ENCODE measurements at regions not wholly inside any gene's neighbourhood (a gene's known extent, or its start where the extent isn't known, plus 50 kb on each side); places are given as distances from the start of the nearest gene placed in this dataset.

DNA sequence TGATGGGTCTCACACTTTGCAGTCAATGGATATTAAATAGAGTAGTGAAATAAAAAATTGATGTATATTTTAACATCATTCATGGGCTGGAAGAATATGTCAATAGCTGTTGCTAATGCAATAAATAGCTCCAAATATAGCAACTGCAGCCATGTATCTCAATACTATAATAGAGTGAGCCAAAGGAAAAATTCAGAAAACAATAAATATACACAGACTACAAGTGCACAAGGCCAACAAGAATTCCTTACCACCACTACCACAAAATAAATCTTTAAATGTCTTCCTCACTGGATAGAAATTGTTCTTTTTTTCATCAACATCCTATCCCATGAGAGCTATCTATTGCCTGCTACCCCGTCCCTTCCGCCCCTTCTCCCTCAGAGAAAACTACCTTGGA, 113.1 kb upstream of the TRIM24 start:
- peaks cover 0 to 2% (median 0%) of the 10 kb centered on the region in 3 donors for H3K27me3 Mint-ChIP-seq (ENCODE audit: low read depth in 3 of 3)
- intact Hi-C loops (cut with micrococcal nuclease): no loop called here
- no peak overlapping the region for H3K9ac ChIP-seq (ENCODE audit: insufficient read depth, low read length, poor library complexity, severe bottlenecking)
- no peaks in the 10 kb centered on the region for H4K20me1 ChIP-seq (ENCODE audit: insufficient read depth, low read length)
- peaks cover 29 to 77% (median 57%) of the 10 kb centered on the region in 7 donors for H3K9me3 Mint-ChIP-seq
- DNase-seq: no peak
- H3K4me1 ChIP-seq (ENCODE audit: control insufficient read depth in 1 of 2, insufficient read depth in 2 of 2, low read length in 2 of 2): no peaks in the 10 kb centered on the region
- no peaks in the 10 kb centered on the region for H3K27me3 ChIP-seq (ENCODE audit: control insufficient read depth in 2 of 2, insufficient read depth in 2 of 2, low read length in 2 of 2)
- no peaks in the 10 kb centered on the region for H3K79me2 ChIP-seq (ENCODE audit: insufficient read depth, low read length)
- H3K36me3 ChIP-seq (replicated peaks in 1 of 2; ENCODE audit: control insufficient read depth in 1 of 2, insufficient read depth in 2 of 2, low read length in 2 of 2): no peaks in the 10 kb centered on the region
- WGBS (ENCODE audit: insufficient coverage): no CpG with 5 or more reads among the region's 2 CpGs
- no peak overlapping the region for H3K27ac ChIP-seq (ENCODE audit: low read depth in 1 of 2, low read length in 2 of 2)
- H3K4me3 ChIP-seq (replicated peaks in 1 of 3; ENCODE audit: low read depth in 2 of 3, low read length in 3 of 3): no peak overlapping the region
- H3K4me1 Mint-ChIP-seq: no peaks in the 10 kb centered on the region
- H3K27ac Mint-ChIP-seq: no peak overlapping the region
- no peak overlapping the region for H2AFZ ChIP-seq (ENCODE audit: insufficient read depth, low read depth, low read length, poor library complexity, severe bottlenecking)
- H3K36me3 Mint-ChIP-seq: no peaks in the 10 kb centered on the region
- no peak overlapping the region for H3K4me2 ChIP-seq (replicated peaks; ENCODE audit: extremely low read depth, low read length, poor library complexity, severe bottlenecking)
- no peak overlapping the region for H3K4me3 Mint-ChIP-seq
- peaks cover 45 to 53% of the 10 kb centered on the region in 2 donors for H3K9me3 ChIP-seq (replicated peaks in 1 of 2; ENCODE audit: control insufficient read depth in 1 of 2, insufficient read depth in 1 of 2, low read length in 2 of 2)
- TF ChIP-seq, protein P1, sequence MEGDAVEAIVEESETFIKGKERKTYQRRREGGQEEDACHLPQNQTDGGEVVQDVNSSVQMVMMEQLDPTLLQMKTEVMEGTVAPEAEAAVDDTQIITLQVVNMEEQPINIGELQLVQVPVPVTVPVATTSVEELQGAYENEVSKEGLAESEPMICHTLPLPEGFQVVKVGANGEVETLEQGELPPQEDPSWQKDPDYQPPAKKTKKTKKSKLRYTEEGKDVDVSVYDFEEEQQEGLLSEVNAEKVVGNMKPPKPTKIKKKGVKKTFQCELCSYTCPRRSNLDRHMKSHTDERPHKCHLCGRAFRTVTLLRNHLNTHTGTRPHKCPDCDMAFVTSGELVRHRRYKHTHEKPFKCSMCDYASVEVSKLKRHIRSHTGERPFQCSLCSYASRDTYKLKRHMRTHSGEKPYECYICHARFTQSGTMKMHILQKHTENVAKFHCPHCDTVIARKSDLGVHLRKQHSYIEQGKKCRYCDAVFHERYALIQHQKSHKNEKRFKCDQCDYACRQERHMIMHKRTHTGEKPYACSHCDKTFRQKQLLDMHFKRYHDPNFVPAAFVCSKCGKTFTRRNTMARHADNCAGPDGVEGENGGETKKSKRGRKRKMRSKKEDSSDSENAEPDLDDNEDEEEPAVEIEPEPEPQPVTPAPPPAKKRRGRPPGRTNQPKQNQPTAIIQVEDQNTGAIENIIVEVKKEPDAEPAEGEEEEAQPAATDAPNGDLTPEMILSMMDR (IDR thresholded peaks at IDR 0.05): no peak

DNA sequence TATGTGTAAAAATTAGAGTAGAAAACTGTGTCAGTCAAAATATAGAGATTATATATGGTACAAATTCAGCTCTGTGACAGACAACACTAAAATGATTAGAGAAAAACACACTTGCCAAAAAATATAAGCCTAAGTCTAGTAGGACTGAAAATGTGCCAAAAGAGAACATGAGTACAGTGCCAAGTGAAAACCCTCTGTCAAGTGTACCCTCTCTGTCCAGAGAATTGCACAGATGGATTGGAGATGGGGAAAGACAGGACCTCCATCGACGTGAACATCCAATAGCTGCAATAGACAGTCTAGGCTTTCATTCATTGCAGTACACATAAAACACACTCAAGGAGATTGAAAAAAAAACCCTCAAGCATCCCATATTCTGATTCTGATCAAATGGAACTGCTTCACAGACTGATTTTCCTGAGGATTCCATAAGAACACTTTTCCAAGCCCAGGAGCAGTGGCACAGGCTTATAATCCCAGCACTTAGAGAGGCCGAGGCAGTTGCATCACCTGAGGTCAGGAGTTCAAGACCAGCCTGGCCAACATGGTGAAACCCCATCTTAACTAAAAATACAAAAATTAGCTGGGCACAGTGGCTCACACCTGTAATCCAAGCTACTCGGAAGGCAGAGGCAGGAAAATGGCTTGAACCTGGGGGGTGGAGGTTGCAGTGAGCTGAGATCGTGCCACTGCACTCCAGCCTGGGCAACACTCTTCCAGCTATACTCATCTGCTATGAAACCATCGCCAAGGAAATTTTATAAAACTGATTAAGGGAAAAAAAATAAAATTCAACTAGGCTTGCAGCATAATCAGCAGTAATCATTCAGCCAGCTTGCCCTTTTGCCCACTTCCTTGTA, 110.0 kb upstream of the TRIM24 start:
- Mint-ChIP-seq H3K4me3 (no peak overlapping the region), H3K36me3 (no peaks in the 10 kb centered on the region), H3K27ac (no peak overlapping the region), H3K27me3 (ENCODE audit: low read depth in 3 of 3) (peaks cover 0 to 2% (median 0%) of the 10 kb centered on the region in 3 donors), H3K4me1 (no peaks in the 10 kb centered on the region), H3K9me3 (peaks cover 28 to 61% (median 43%) of the 10 kb centered on the region in 7 donors)
- DNase-seq: no peak
- H3K27me3 ChIP-seq (ENCODE audit: control insufficient read depth in 2 of 2, insufficient read depth in 2 of 2, low read length in 2 of 2): no peaks in the 10 kb centered on the region
- no peak overlapping the region for H3K27ac ChIP-seq (ENCODE audit: low read depth in 1 of 2, low read length in 2 of 2)
- H3K4me3 ChIP-seq (replicated peaks in 1 of 3; ENCODE audit: low read depth in 2 of 3, low read length in 3 of 3): no peak overlapping the region
- no peak overlapping the region for H2AFZ ChIP-seq (ENCODE audit: insufficient read depth, low read depth, low read length, poor library complexity, severe bottlenecking)
- H3K9me3 ChIP-seq (replicated peaks in 1 of 2; ENCODE audit: control insufficient read depth in 1 of 2, insufficient read depth in 1 of 2, low read length in 2 of 2): peaks cover 26 to 58% of the 10 kb centered on the region in 2 donors
- intact Hi-C loops (cut with micrococcal nuclease): no loop called here
- H3K79me2 ChIP-seq (ENCODE audit: insufficient read depth, low read length): no peaks in the 10 kb centered on the region
- H4K20me1 ChIP-seq (ENCODE audit: insufficient read depth, low read length): no peaks in the 10 kb centered on the region
- H3K36me3 ChIP-seq (replicated peaks in 1 of 2; ENCODE audit: control insufficient read depth in 1 of 2, insufficient read depth in 2 of 2, low read length in 2 of 2): no peaks in the 10 kb centered on the region
- no peak overlapping the region for H3K4me2 ChIP-seq (replicated peaks; ENCODE audit: extremely low read depth, low read length, poor library complexity, severe bottlenecking)
- H3K4me1 ChIP-seq (ENCODE audit: control insufficient read depth in 1 of 2, insufficient read depth in 2 of 2, low read length in 2 of 2): no peaks in the 10 kb centered on the region
- no peak overlapping the region for H3K9ac ChIP-seq (ENCODE audit: insufficient read depth, low read length, poor library complexity, severe bottlenecking)
- 100% methylated on average over 2 of the region's 6 CpGs for WGBS (ENCODE audit: insufficient coverage)
- TF ChIP-seq, protein P1 (IDR thresholded peaks at IDR 0.05): no peak

All from CD14-positive monocyte (primary cell).